Testis (tissue), 2 donors: ENCODE measurements at regions not wholly inside any gene's neighbourhood (a gene's known extent, or its start where the extent isn't known, plus 50 kb on each side); places are given as distances from the start of the nearest gene placed in this dataset.

Experiments used
- CTCF ChIP-seq, 3 experiments: fragments of 450-650 bp in 2 of 3; fragments of 200-600 bp in 1 of 3; sonication (generic) in 1 of 3; IDR thresholded peaks; one replicate each; pipeline ENCODE4 v1.5.1; 2016 to 2019; ENCODE audit warnings: antibody characterized with exemption in 3 of 3, mild to moderate bottlenecking in 2 of 3, moderate library complexity in 1 of 3
- POLR2A ChIP-seq: fragments of 450-650 bp; IDR thresholded peaks from one replicate; pipeline ENCODE4 v1.6.1; 2017; ENCODE audit warnings: antibody characterized with exemption, mild to moderate bottlenecking, moderate library complexity

GRCh38 chr3:106317141-106318055 lies 448.6 kb upstream of the CBLB start:
- no peak for TF ChIP-seq POLR2A
- TF ChIP-seq CTCF (IDR thresholded peaks at IDR 0.05) = no peak
